Astrocyte (in vitro differentiated cells and primary cell): ENCODE measurements at regions not wholly inside any gene's neighbourhood (a gene's known extent, or its start where the extent isn't known, plus 50 kb on each side); places are given as distances from the start of the nearest gene placed in this dataset.

Experiments used
- DNase-seq: peaks from one replicate; pipeline ENCODE4 v3.0.0-alpha.2; 2010; ENCODE audit warnings: low read depth
- FAIRE-seq: peaks from 2 replicates; lab custom pipeline; 2011; peaks lifted over from hg19 to GRCh38; lab: Jason Lieb, UNC
- H2AFZ ChIP-seq: 2 replicates; pipeline ENCODE4 v1.6.0; 2012; ENCODE audit warnings: low read depth, low read length, inconsistent platforms
- H3K27ac ChIP-seq: 2 replicates; pipeline ENCODE4 v1.5.1; 2011; ENCODE audit warnings: low read depth, low read length, inconsistent platforms
- H3K27me3 ChIP-seq: 2 replicates; pipeline ENCODE4 v1.6.0; 2011; ENCODE audit warnings: low read length, inconsistent platforms; ENCODE audit not compliant: insufficient read depth
- H3K36me3 ChIP-seq: 2 replicates; pipeline ENCODE4 v1.5.1; 2011; ENCODE audit warnings: low read length, inconsistent platforms; ENCODE audit not compliant: insufficient read depth
- H3K4me1 ChIP-seq: 2 replicates; pipeline ENCODE4 v1.5.1; 2011; ENCODE audit warnings: low read length, inconsistent platforms; ENCODE audit not compliant: insufficient read depth
- H3K4me2 ChIP-seq: 2 replicates; pipeline ENCODE4 v1.6.0; 2012; ENCODE audit warnings: low read length, inconsistent platforms
- H3K4me3 ChIP-seq: 2 replicates; pipeline ENCODE4 v1.5.1; 2011; ENCODE audit warnings: low read depth, mild to moderate bottlenecking, low read length, inconsistent platforms; ENCODE audit not compliant: insufficient read depth
- H3K79me2 ChIP-seq: 2 replicates; pipeline ENCODE4 v1.6.0; 2012; ENCODE audit warnings: mild to moderate bottlenecking, low read length, inconsistent platforms; ENCODE audit not compliant: insufficient read depth
- H3K9ac ChIP-seq: 2 replicates; pipeline ENCODE4 v1.6.0; 2012; ENCODE audit warnings: mild to moderate bottlenecking, low read length, inconsistent platforms
- H3K9me3 ChIP-seq: 2 replicates; pipeline ENCODE4 v1.5.1; 2012; ENCODE audit warnings: low read depth, mild to moderate bottlenecking, low read length, inconsistent platforms; ENCODE audit not compliant: insufficient read depth
- H4K20me1 ChIP-seq: 2 replicates; pipeline ENCODE4 v1.6.0; 2012; ENCODE audit warnings: low read length, inconsistent platforms; ENCODE audit not compliant: insufficient read depth
- H3K27ac Mint-ChIP-seq: one replicate; pipeline ENCODE4 v1.8.0; 2021; ENCODE audit warnings: mild to moderate bottlenecking, mixed read lengths; ENCODE audit not compliant: unreplicated experiment
- H3K27me3 Mint-ChIP-seq: one replicate; pipeline ENCODE4 v1.8.0; 2021; ENCODE audit warnings: low read depth, mixed read lengths; ENCODE audit not compliant: unreplicated experiment
- H3K36me3 Mint-ChIP-seq: one replicate; pipeline ENCODE4 v1.8.0; 2021; ENCODE audit warnings: low read depth, mixed read lengths; ENCODE audit not compliant: unreplicated experiment
- H3K4me1 Mint-ChIP-seq: one replicate; pipeline ENCODE4 v1.8.0; 2021; ENCODE audit warnings: low read depth, mixed read lengths; ENCODE audit not compliant: unreplicated experiment
- H3K4me3 Mint-ChIP-seq: one replicate; pipeline ENCODE4 v1.8.0; 2021; ENCODE audit warnings: mild to moderate bottlenecking, moderate library complexity, mixed read lengths; ENCODE audit not compliant: unreplicated experiment
- H3K9me3 Mint-ChIP-seq: one replicate; pipeline ENCODE4 v1.8.0; 2021; ENCODE audit warnings: mild to moderate bottlenecking, mixed read lengths; ENCODE audit not compliant: unreplicated experiment
- CTCF ChIP-seq: IDR thresholded peaks from 2 replicates; pipeline ENCODE4 v1.5.1; 2011; ENCODE audit warnings: low read depth, mild to moderate bottlenecking, inconsistent platforms, low read length, moderate library complexity; ENCODE audit not compliant: insufficient read depth
- EZH2 ChIP-seq: IDR thresholded peaks from 2 replicates; pipeline ENCODE4 v1.6.1; 2012; ENCODE audit warnings: mild to moderate bottlenecking, low read length, inconsistent platforms; ENCODE audit not compliant: insufficient read depth

- H3K4me2 ChIP-seq, result no peak overlapping the region
- TF ChIP-seq CTCF (no peak), EZH2 (no peak)
- no peaks in the 10 kb centered on the region for H3K27me3 ChIP-seq
- FAIRE-seq (no peak), DNase-seq (no peak)
- H3K79me2 ChIP-seq, result no peaks in the 10 kb centered on the region
- no peak overlapping the region for H3K4me3 ChIP-seq
- no peak overlapping the region for H3K27ac ChIP-seq
- Mint-ChIP-seq H3K4me1 (no peaks in the 10 kb centered on the region), H3K27me3 (no peaks in the 10 kb centered on the region), H3K27ac (no peak overlapping the region), H3K9me3 (peaks cover 2% of the 10 kb centered on the region), H3K36me3 (no peaks in the 10 kb centered on the region), H3K4me3 (no peak overlapping the region)
- no peak overlapping the region for H2AFZ ChIP-seq
- no peak overlapping the region for H3K9ac ChIP-seq
- H4K20me1 ChIP-seq, result no peaks in the 10 kb centered on the region
- H3K9me3 ChIP-seq, result no peaks in the 10 kb centered on the region
- H3K36me3 ChIP-seq, result no peaks in the 10 kb centered on the region
- H3K4me1 ChIP-seq, result no peaks in the 10 kb centered on the region
Measured at GRCh38 chr15:97301166-97301565, 659.3 kb upstream of the ARRDC4 start.

- no peak overlapping the region for H3K4me2 ChIP-seq
- FAIRE-seq, result no peak
- Mint-ChIP-seq H3K4me1 (no peaks in the 10 kb centered on the region), H3K27ac (no peak overlapping the region), H3K27me3 (no peaks in the 10 kb centered on the region), H3K36me3 (no peaks in the 10 kb centered on the region), H3K9me3 (no peaks in the 10 kb centered on the region), H3K4me3 (no peak overlapping the region)
- no peaks in the 10 kb centered on the region for H3K79me2 ChIP-seq
- TF ChIP-seq CTCF (no peak), EZH2 (no peak)
- no peak overlapping the region for H2AFZ ChIP-seq
- H3K36me3 ChIP-seq, result no peaks in the 10 kb centered on the region
- no peaks in the 10 kb centered on the region for H3K4me1 ChIP-seq
- DNase-seq, result no peak
- H3K27ac ChIP-seq, result no peak overlapping the region
- H3K9me3 ChIP-seq, result no peaks in the 10 kb centered on the region
- H3K4me3 ChIP-seq, result no peak overlapping the region
- H3K27me3 ChIP-seq, result no peaks in the 10 kb centered on the region
- no peaks in the 10 kb centered on the region for H4K20me1 ChIP-seq
- H3K9ac ChIP-seq, result no peak overlapping the region
Measured at GRCh38 chr15:97316362-97316761, 644.1 kb upstream of the ARRDC4 start.

- H3K4me3 ChIP-seq, result no peak overlapping the region
- Mint-ChIP-seq H3K4me3 (no peak overlapping the region), H3K9me3 (no peaks in the 10 kb centered on the region), H3K27me3 (no peaks in the 10 kb centered on the region), H3K4me1 (no peaks in the 10 kb centered on the region), H3K36me3 (no peaks in the 10 kb centered on the region), H3K27ac (no peak overlapping the region)
- FAIRE-seq, result no peak
- H3K9me3 ChIP-seq, result no peaks in the 10 kb centered on the region
- no peaks in the 10 kb centered on the region for H3K79me2 ChIP-seq
- no peaks in the 10 kb centered on the region for H3K27me3 ChIP-seq
- H2AFZ ChIP-seq, result no peak overlapping the region
- TF ChIP-seq CTCF (no peak), EZH2 (no peak)
- H3K36me3 ChIP-seq, result no peaks in the 10 kb centered on the region
- H3K9ac ChIP-seq, result no peak overlapping the region
- H3K4me1 ChIP-seq, result no peaks in the 10 kb centered on the region
- H3K4me2 ChIP-seq, result no peak overlapping the region
- no peak for DNase-seq
- no peak overlapping the region for H3K27ac ChIP-seq
- no peaks in the 10 kb centered on the region for H4K20me1 ChIP-seq
Measured at GRCh38 chr15:97317163-97317562, 643.3 kb upstream of the ARRDC4 start.
